PC-9 (cell line): ENCODE measurements at regions not wholly inside any gene's neighbourhood (a gene's known extent, or its start where the extent isn't known, plus 50 kb on each side); places are given as distances from the start of the nearest gene placed in this dataset.

ENCODE experiments used
- BruUV-seq: library from RNA; stranded (reverse); fragments of 400-500 nt; replicated peaks from 2 replicates; lab custom pipeline; 2021; lab: Mats Ljungman, UMichigan
- CTCF ChIA-PET: fragments of 300-600 bp; sonication (Branson Sonifier 250); formaldehyde crosslinking; loops from one replicate; lab custom pipeline; 2022; ENCODE audit warnings: antibody characterized with exemption; lab: Charles Lee
- POLR2A ChIA-PET: fragments of 300-600 bp; sonication (Branson Sonifier 250); formaldehyde crosslinking; loops from one replicate; lab custom pipeline; 2022; ENCODE audit warnings: antibody characterized with exemption; ENCODE audit not compliant: unreplicated experiment; lab: Charles Lee
- DNase-seq, 2 experiments: peaks; one replicate each; pipeline versions ENCODE4 v3.0.0 to v3.0.0-alpha.2; 2015 to 2022; ENCODE audit warnings: mixed read lengths in 1 of 2
- H2AFZ ChIP-seq: fragments of 200-600 bp; sonication (generic); 2 replicates; pipeline ENCODE4 v1.8.1; 2017; ENCODE audit warnings: antibody characterized with exemption
- H3F3A ChIP-seq: fragments of 200-600 bp; sonication (generic); 2 replicates; pipeline ENCODE4 v1.8.1; 2017; ENCODE audit warnings: antibody characterized with exemption, mild to moderate bottlenecking, low read depth; ENCODE audit not compliant: insufficient read depth
- H3K27ac ChIP-seq: fragments of 200-600 bp; sonication (generic); 2 replicates; pipeline ENCODE4 v1.6.1; 2016; ENCODE audit warnings: mixed run types
- H3K27me3 ChIP-seq: fragments of 200-600 bp; sonication (generic); 2 replicates; pipeline ENCODE4 v1.6.1; 2016; ENCODE audit warnings: low read depth, mixed run types; ENCODE audit not compliant: insufficient read depth
- H3K36me3 ChIP-seq: fragments of 200-600 bp; sonication (generic); 2 replicates; pipeline ENCODE4 v1.6.1; 2016; ENCODE audit warnings: low read depth, mixed run types
- H3K4me1 ChIP-seq: fragments of 200-600 bp; sonication (generic); replicated peaks from 2 replicates; pipeline ENCODE4 v1.6.1; 2016; ENCODE audit warnings: mixed run types; ENCODE audit not compliant: insufficient read depth
- H3K4me2 ChIP-seq: fragments of 200-600 bp; sonication (generic); 2 replicates; pipeline ENCODE4 v1.6.1; 2017; ENCODE audit warnings: mixed run types
- H3K4me3 ChIP-seq: fragments of 200-600 bp; sonication (generic); 2 replicates; pipeline ENCODE4 v1.6.1; 2016; ENCODE audit warnings: mixed run types
- H3K79me2 ChIP-seq: fragments of 200-600 bp; sonication (generic); 2 replicates; pipeline ENCODE4 v1.6.1; 2017; ENCODE audit warnings: low read depth, mixed run types
- H3K9me2 ChIP-seq: fragments of 200-600 bp; sonication (generic); 2 replicates; pipeline ENCODE4 v1.8.1; 2017; ENCODE audit warnings: mild to moderate bottlenecking; ENCODE audit not compliant: insufficient read depth
- H3K9me3 ChIP-seq: fragments of 200-600 bp; sonication (generic); 2 replicates; pipeline ENCODE4 v1.8.1; 2016; ENCODE audit warnings: low read depth; ENCODE audit not compliant: insufficient read depth
- H4K20me1 ChIP-seq: fragments of 200-600 bp; sonication (generic); 2 replicates; pipeline ENCODE4 v1.8.1; 2017; ENCODE audit not compliant: insufficient read depth
- CTCF ChIP-seq: fragments of 200-600 bp; sonication (generic); conservative IDR thresholded peaks from 2 replicates; pipeline ENCODE4 v1.6.1; 2017; ENCODE audit warnings: mixed run types, antibody characterized with exemption, mild to moderate bottlenecking, moderate library complexity
- EZH2 ChIP-seq: fragments of 200-600 bp; sonication (generic); IDR thresholded peaks from 2 replicates; pipeline ENCODE4 v1.8.0; 2017; ENCODE audit warnings: antibody characterized with exemption, low read depth
- intact Hi-C: fragments of 100-400 bp; cut with micrococcal nuclease; formaldehyde crosslinking; loops from one replicate; pipeline ENCODE4 v1.10.0; 2022; ENCODE audit not compliant: unreplicated experiment

- CTCF ChIA-PET = no interaction called here
- POLR2A ChIA-PET = no interaction called here
Observed at GRCh38 chr16:66129196-66129595, 237.3 kb upstream of the CDH5 start.

GRCh38 chr16:66128371-66128770, 238.1 kb upstream of the CDH5 start:
- intact Hi-C loops = no loop called here
- H3K4me2 ChIP-seq = no peak overlapping the region
- H3K27me3 ChIP-seq = peaks cover 86% of the 10 kb centered on the region
- H3K27ac ChIP-seq = no peak overlapping the region
- H3K79me2 ChIP-seq = no peaks in the 10 kb centered on the region
- H3K36me3 ChIP-seq = no peaks in the 10 kb centered on the region
- no peak overlapping the region for H3K4me3 ChIP-seq
- H3F3A ChIP-seq = no peaks in the 10 kb centered on the region
- TF ChIP-seq EZH2 (no peak), CTCF (no peak)
- BruUV-seq = no TSS peak
- no peaks in the 10 kb centered on the region for H3K9me2 ChIP-seq
- no peak for DNase-seq
- no peaks in the 10 kb centered on the region for H3K9me3 ChIP-seq
- ChIA-PET POLR2A (no interaction called here), CTCF (no interaction called here)
- no peak overlapping the region for H2AFZ ChIP-seq
- H4K20me1 ChIP-seq = no peaks in the 10 kb centered on the region
- H3K4me1 ChIP-seq = no peaks in the 10 kb centered on the region

More at GRCh38 chr16:66129196-66129595, 237.3 kb upstream of the CDH5 start:
- Histone ChIP-seq H3K79me2 (no peaks in the 10 kb centered on the region), H3K9me2 (no peaks in the 10 kb centered on the region), H3K27me3 (peaks cover 91% of the 10 kb centered on the region), H3K27ac (no peak overlapping the region), H3F3A (no peaks in the 10 kb centered on the region), H2AFZ (no peak overlapping the region), H4K20me1 (no peaks in the 10 kb centered on the region), H3K4me2 (no peak overlapping the region), H3K36me3 (no peaks in the 10 kb centered on the region), H3K4me1 (no peaks in the 10 kb centered on the region), H3K4me3 (no peak overlapping the region), H3K9me3 (no peaks in the 10 kb centered on the region)
- TF ChIP-seq CTCF = no peak
- TF ChIP-seq EZH2 = no peak
- intact Hi-C loops = no loop called here
- no TSS peak for BruUV-seq
- no peak for DNase-seq

DNA sequence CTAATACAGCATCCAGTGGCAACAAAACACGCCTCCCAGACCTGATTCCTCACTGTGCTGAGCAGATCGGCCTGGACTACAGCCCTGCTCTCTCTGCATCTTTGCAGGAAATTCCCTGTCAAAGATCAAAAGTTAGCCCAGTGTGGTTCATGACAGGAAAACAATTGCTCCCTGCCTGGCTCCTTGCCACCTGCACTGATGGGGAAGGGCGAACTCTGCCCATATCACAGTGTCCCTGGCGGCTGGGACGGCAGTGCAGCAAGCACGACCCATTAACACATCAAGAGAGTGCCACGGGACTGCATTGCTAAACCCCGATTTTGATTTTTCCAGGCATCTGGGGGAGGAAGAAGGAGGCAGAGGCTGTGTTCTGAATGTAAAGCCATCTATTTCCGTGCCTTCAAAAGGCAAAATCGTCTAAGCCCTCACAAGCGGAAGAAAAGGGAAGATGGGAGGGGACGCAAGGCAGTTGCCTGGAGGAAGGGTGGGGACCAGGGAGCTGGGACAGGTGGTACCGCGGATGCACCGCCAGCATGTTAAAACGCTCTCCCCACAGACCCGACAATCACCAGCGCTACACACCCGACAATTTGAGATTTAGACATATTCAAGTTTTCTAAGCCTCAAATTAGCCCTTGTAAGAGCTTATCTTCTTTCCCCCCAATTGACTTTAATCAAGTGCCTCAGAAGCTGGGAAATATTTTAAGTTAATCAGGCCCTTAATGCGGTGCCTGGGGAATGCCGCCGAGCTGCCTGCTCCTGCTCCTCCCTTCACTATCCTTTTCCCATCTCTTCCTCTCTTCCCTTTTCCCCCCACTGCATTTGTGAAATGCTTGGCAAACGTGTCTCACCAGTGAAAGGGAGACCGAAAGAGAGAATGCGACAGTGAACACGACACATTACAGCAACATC, 238.8 kb upstream of the CDH5 start:
- Histone ChIP-seq H3K4me2 (no peak overlapping the region), H3K9me2 (no peaks in the 10 kb centered on the region), H3K27me3 (peaks cover 87% of the 10 kb centered on the region), H2AFZ (no peak overlapping the region), H3K4me3 (no peak overlapping the region), H3K9me3 (no peaks in the 10 kb centered on the region), H3K79me2 (no peaks in the 10 kb centered on the region), H3F3A (no peaks in the 10 kb centered on the region), H3K4me1 (no peaks in the 10 kb centered on the region), H4K20me1 (no peaks in the 10 kb centered on the region), H3K27ac (no peak overlapping the region), H3K36me3 (no peaks in the 10 kb centered on the region)
- no TSS peak for BruUV-seq
- CTCF ChIA-PET = interaction anchor here (0.8 kb wide), 1 partner anchor 34 kb away, joined by 3 read pairs; no protein-coding TSS in a partner anchor
- TF ChIP-seq CTCF (no peak), EZH2 (peak; percentile 74; the same call in 1 of the 2 replicates)
- POLR2A ChIA-PET = no interaction called here
- intact Hi-C loops = no loop called here
- DNase-seq = no peak
